CD14-positive monocyte (primary cell): ENCODE measurements at regions not wholly inside any gene's neighbourhood (a gene's known extent, or its start where the extent isn't known, plus 50 kb on each side); places are given as distances from the start of the nearest gene placed in this dataset.

Experiments
- DNase-seq, 3 donors: peaks; one replicate each; pipeline ENCODE4 v3.0.0-alpha.2; 2011 to 2022
- H2AFZ ChIP-seq: 2 replicates; pipeline ENCODE4 v1.6.0; 2012; ENCODE audit warnings: mild to moderate bottlenecking, low read depth, low read length, inconsistent platforms; ENCODE audit not compliant: insufficient read depth, poor library complexity, severe bottlenecking
- H3K27ac ChIP-seq, 2 donors: 1 replicate in 1 of 2; 2 replicates in 1 of 2; pipeline ENCODE4 v1.5.1; 2012 to 2013; ENCODE audit warnings: low read length in 2 of 2, control low read depth in 1 of 2, inconsistent platforms in 1 of 2, low read depth in 1 of 2, mild to moderate bottlenecking in 1 of 2
- H3K27me3 ChIP-seq, 2 donors: one replicate each; pipeline versions ENCODE4 v1.6.0 to v1.6.1; 2011 to 2013; ENCODE audit warnings: low read length in 2 of 2; ENCODE audit not compliant: control insufficient read depth in 2 of 2, insufficient read depth in 2 of 2
- H3K36me3 ChIP-seq, 2 donors: replicated peaks in 1 of 2; 1 replicate in 1 of 2; 2 replicates in 1 of 2; pipeline versions ENCODE4 v1.5.1 to v1.6.1; 2012 to 2013; ENCODE audit warnings: low read length in 2 of 2, control low read depth in 1 of 2, inconsistent platforms in 1 of 2, mild to moderate bottlenecking in 1 of 2; ENCODE audit not compliant: insufficient read depth in 2 of 2, control insufficient read depth in 1 of 2
- H3K4me1 ChIP-seq, 2 donors: 1 replicate in 1 of 2; 2 replicates in 1 of 2; pipeline versions ENCODE4 v1.5.1 to v1.6.1; 2012 to 2013; ENCODE audit warnings: low read length in 2 of 2, control low read depth in 1 of 2, inconsistent platforms in 1 of 2, mild to moderate bottlenecking in 1 of 2, moderate library complexity in 1 of 2; ENCODE audit not compliant: insufficient read depth in 2 of 2, control insufficient read depth in 1 of 2
- H3K4me2 ChIP-seq: replicated peaks from 2 replicates; pipeline ENCODE3; 2012; ENCODE audit warnings: low read length, moderate library complexity, mild to moderate bottlenecking; ENCODE audit not compliant: poor library complexity, severe bottlenecking; ENCODE audit errors: extremely low read depth
- H3K4me3 ChIP-seq, 3 experiments: fragments of 200-600 bp in 1 of 3; sonication (generic) in 1 of 3; replicated peaks in 1 of 3; 1 replicate in 2 of 3; 2 replicates in 1 of 3; pipeline ENCODE4 v1.5.1; 2011 to 2013; ENCODE audit warnings: low read length in 3 of 3, mild to moderate bottlenecking in 3 of 3, control low read depth in 2 of 3, low read depth in 2 of 3, inconsistent platforms in 1 of 3, moderate library complexity in 1 of 3
- H3K79me2 ChIP-seq: 2 replicates; pipeline ENCODE4 v1.6.0; 2012; ENCODE audit warnings: mild to moderate bottlenecking, control low read depth, inconsistent platforms, low read length, moderate library complexity; ENCODE audit not compliant: insufficient read depth
- H3K9ac ChIP-seq: 2 replicates; pipeline ENCODE4 v1.6.0; 2017; ENCODE audit warnings: low read length, mild to moderate bottlenecking; ENCODE audit not compliant: insufficient read depth, poor library complexity, severe bottlenecking
- H3K9me3 ChIP-seq, 2 donors: replicated peaks in 1 of 2; 1 replicate in 1 of 2; 2 replicates in 1 of 2; pipeline versions ENCODE4 v1.5.1 to v1.6.1; 2012 to 2013; ENCODE audit warnings: low read length in 2 of 2, control low read depth in 1 of 2; ENCODE audit not compliant: control insufficient read depth in 1 of 2, insufficient read depth in 1 of 2
- H4K20me1 ChIP-seq: 2 replicates; pipeline ENCODE4 v1.6.0; 2012; ENCODE audit warnings: mild to moderate bottlenecking, low read length, control low read depth, moderate library complexity; ENCODE audit not compliant: insufficient read depth
- H3K27ac Mint-ChIP-seq, 7 donors: one replicate each; pipeline ENCODE4 v1.8.0; 2020; ENCODE audit warnings: mild to moderate bottlenecking in 7 of 7, mixed read lengths in 7 of 7, moderate library complexity in 6 of 7, inconsistent platforms in 2 of 7
- H3K27me3 Mint-ChIP-seq, 3 donors: one replicate each; pipeline ENCODE4 v1.8.0; 2021 to 2022; ENCODE audit warnings: low read depth in 3 of 3, mild to moderate bottlenecking in 3 of 3, mixed read lengths in 3 of 3, moderate library complexity in 3 of 3, inconsistent platforms in 1 of 3
- H3K36me3 Mint-ChIP-seq, 2 donors: one replicate each; pipeline ENCODE4 v1.8.0; 2020; ENCODE audit warnings: mixed read lengths in 2 of 2, inconsistent platforms in 1 of 2, mild to moderate bottlenecking in 1 of 2
- H3K4me1 Mint-ChIP-seq: one replicate; pipeline ENCODE4 v1.8.0; 2020; ENCODE audit warnings: mild to moderate bottlenecking, mixed read lengths
- H3K4me3 Mint-ChIP-seq, 2 donors: one replicate each; pipeline ENCODE4 v1.8.0; 2020; ENCODE audit warnings: mild to moderate bottlenecking in 2 of 2, mixed read lengths in 2 of 2, moderate library complexity in 1 of 2
- H3K9me3 Mint-ChIP-seq, 7 donors: one replicate each; pipeline ENCODE4 v1.8.0; 2020 to 2022; ENCODE audit warnings: mixed read lengths in 7 of 7, mild to moderate bottlenecking in 6 of 7, moderate library complexity in 6 of 7, inconsistent platforms in 2 of 7
- CTCF ChIP-seq: fragments of 200-600 bp; IDR thresholded peaks from one replicate; pipeline ENCODE4 v1.8.0; 2022; ENCODE audit warnings: antibody characterized with exemption, mild to moderate bottlenecking
- WGBS: methylation state at CpG from one replicate; pipeline ENCODE4 v1.1.5; 2013; ENCODE audit warnings: missing lambda C conversion rate; ENCODE audit not compliant: insufficient coverage; 5-methylcytosine and 5-hydroxymethylcytosine counted together
- intact Hi-C, 2 donors: fragments of 100-400 bp; cut with micrococcal nuclease; formaldehyde crosslinking; loops; one replicate each; pipeline versions ENCODE4 v1.15.0 to v1.15.1; 2023

GRCh38 chr10:17506856-17507471 lies 52.6 kb upstream of the ST8SIA6 start:
- H3K27ac ChIP-seq = no peak overlapping the region
- H3K4me2 ChIP-seq = peak overlapping the region; percentile 20
- Mint-ChIP-seq H3K9me3 (no peaks in the 10 kb centered on the region), H3K27me3 (peaks cover 0 to 2% (median 0%) of the 10 kb centered on the region in 3 donors), H3K27ac (peak overlapping the region in 2 of 7 donors; percentile 16 to 75), H3K36me3 (no peaks in the 10 kb centered on the region), H3K4me1 (peaks cover 36% of the 10 kb centered on the region), H3K4me3 (peak overlapping the region; percentile 0 to 35)
- no peaks in the 10 kb centered on the region for H4K20me1 ChIP-seq
- no peak overlapping the region for H3K4me3 ChIP-seq
- H3K27me3 ChIP-seq = no peaks in the 10 kb centered on the region
- no peak for TF ChIP-seq CTCF
- no peaks in the 10 kb centered on the region for H3K9me3 ChIP-seq
- intact Hi-C loops = no loop called here
- peaks cover 26 to 48% of the 10 kb centered on the region in 2 donors for H3K4me1 ChIP-seq
- no peak overlapping the region for H2AFZ ChIP-seq
- no peaks in the 10 kb centered on the region for H3K79me2 ChIP-seq
- DNase-seq = peak in 2 of 3 donors; percentile 15 to 17
- H3K9ac ChIP-seq = no peak overlapping the region
- H3K36me3 ChIP-seq = no peaks in the 10 kb centered on the region
- 70% methylated on average over 2 of the region's 3 CpGs for WGBS

DNA sequence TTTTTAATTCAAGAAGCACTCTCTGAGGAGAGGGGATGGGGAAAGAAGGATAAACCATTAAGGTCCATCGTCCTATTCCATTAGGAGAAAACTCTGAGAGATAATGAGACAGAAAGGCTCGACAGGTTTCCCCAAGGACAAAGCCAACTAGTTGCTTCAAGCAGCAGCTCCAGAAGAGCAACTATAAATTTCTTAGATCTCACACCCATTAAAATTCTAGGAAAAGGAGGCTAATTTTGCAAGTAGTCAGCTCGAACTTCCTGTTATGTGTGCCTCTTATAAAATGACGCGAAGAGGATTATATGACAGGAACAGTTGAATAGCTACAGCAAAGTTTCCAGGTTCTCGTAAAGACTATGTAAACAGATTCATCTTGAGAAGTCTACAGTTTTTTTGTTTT lies 52.0 kb upstream of the ST8SIA6 start:
- no peak for TF ChIP-seq CTCF
- Histone ChIP-seq H3K36me3 (no peaks in the 10 kb centered on the region), H3K27me3 (no peaks in the 10 kb centered on the region), H3K4me3 (no peak overlapping the region), H3K4me1 (peaks cover 26 to 46% of the 10 kb centered on the region in 2 donors), H2AFZ (no peak overlapping the region), H3K79me2 (no peaks in the 10 kb centered on the region), H3K27ac (no peak overlapping the region), H3K9ac (no peak overlapping the region), H4K20me1 (no peaks in the 10 kb centered on the region), H3K4me2 (peak overlapping the region; percentile 20), H3K9me3 (no peaks in the 10 kb centered on the region)
- peak overlapping the region in 1 of 2 donors; percentile 15 for H3K4me3 Mint-ChIP-seq
- H3K9me3 Mint-ChIP-seq = no peaks in the 10 kb centered on the region
- H3K27me3 Mint-ChIP-seq = no peaks in the 10 kb centered on the region
- DNase-seq = no peak
- peak overlapping the region in 1 of 7 donors; percentile 73 for H3K27ac Mint-ChIP-seq
- intact Hi-C loops = no loop called here
- no CpG with 5 or more reads among the region's 6 CpGs for WGBS
- H3K36me3 Mint-ChIP-seq = no peaks in the 10 kb centered on the region
- peaks cover 36% of the 10 kb centered on the region for H3K4me1 Mint-ChIP-seq
